ENCODE measurements at regions not wholly inside any gene's neighbourhood (a gene's known extent, or its start where the extent isn't known, plus 50 kb on each side); places are given as distances from the start of the nearest gene placed in this dataset.

GRCh38 chr6:142561511-142562265, 259.9 kb downstream of the ADGRG6 start:
- TF ChIP-seq CTCF (IDR thresholded peaks at IDR 0.05) (no peak), POLR2A (IDR thresholded peaks at IDR 0.05) (no peak)

Measured in esophagus squamous epithelium (tissue), 4 donors.